ENCODE measurements at regions not wholly inside any gene's neighbourhood (a gene's known extent, or its start where the extent isn't known, plus 50 kb on each side); places are given as distances from the start of the nearest gene placed in this dataset.

- 70% methylated on average over 4 of the region's 4 CpGs for WGBS
- Histone ChIP-seq H3K9me3 (ENCODE audit: control insufficient read depth in 4 of 4, low read length in 3 of 4) (peaks cover 0 to 2% (median under 1%) of the 10 kb centered on the region in 4 donors), H3K4me1 (ENCODE audit: control insufficient read depth in 4 of 4, insufficient read depth in 4 of 4, low read length in 3 of 4) (no peaks in the 10 kb centered on the region), H3K27ac (ENCODE audit: low read depth in 1 of 2, low read length in 2 of 2) (no peak overlapping the region), H3K36me3 (ENCODE audit: control insufficient read depth in 4 of 4, insufficient read depth in 3 of 4, low read depth in 1 of 4, low read length in 3 of 4) (no peaks in the 10 kb centered on the region), H3K27me3 (ENCODE audit: control insufficient read depth in 4 of 4, insufficient read depth in 4 of 4, low read length in 3 of 4) (peaks cover 0 to 2% (median 0%) of the 10 kb centered on the region in 4 donors), H3K9ac (ENCODE audit: low read depth in 1 of 2, low read length in 2 of 2) (no peak overlapping the region), H3K4me3 (ENCODE audit: low read depth in 1 of 3, low read length in 3 of 3) (no peak overlapping the region)
- DNase-seq (ENCODE audit: low spot score) = no peak
- TF ChIP-seq FOXA2 (IDR thresholded peaks at IDR 0.05) = no peak
- TF ChIP-seq ZBTB33 (IDR thresholded peaks at IDR 0.05) = no peak
- TF ChIP-seq TAF1 (conservative IDR thresholded peaks at IDR 0.05) = no peak
- TF ChIP-seq FOXA1 (IDR thresholded peaks at IDR 0.05) = no peak
- no peak for TF ChIP-seq GABPA (IDR thresholded peaks at IDR 0.05 in 1 of 2, conservative IDR thresholded peaks at IDR 0.05 in 1 of 2)
- TF ChIP-seq EGR1 (IDR thresholded peaks at IDR 0.05; ENCODE audit: low read depth in 2 of 2) = no peak
- no peak for TF ChIP-seq HNF4A (conservative IDR thresholded peaks at IDR 0.05)
- TF ChIP-seq RXRA (IDR thresholded peaks at IDR 0.05) = no peak
- TF ChIP-seq SP1 (IDR thresholded peaks at IDR 0.05) = no peak
- TF ChIP-seq JUND (IDR thresholded peaks at IDR 0.05) = no peak
- TF ChIP-seq MAX (IDR thresholded peaks at IDR 0.05) = no peak
- TF ChIP-seq ATF3 (IDR thresholded peaks at IDR 0.05) = no peak
- no peak for TF ChIP-seq YY1 (IDR thresholded peaks at IDR 0.05)
- TF ChIP-seq NR2F2 (IDR thresholded peaks at IDR 0.05) = no peak
- TF ChIP-seq CTCF (IDR thresholded peaks at IDR 0.05; ENCODE audit: low read depth, low read length, missing input control) = no peak
- no peak for TF ChIP-seq RAD21 (IDR thresholded peaks at IDR 0.05)
Measured at GRCh38 chr18:37674570-37674969, 109.0 kb upstream of the CELF4 start.

GRCh38 chr18:37673671-37674070 is 108.1 kb upstream of the CELF4 start:
- no peak overlapping the region for H3K27ac ChIP-seq (ENCODE audit: low read depth in 1 of 2, low read length in 2 of 2)
- peaks cover 0 to 2% (median 0%) of the 10 kb centered on the region in 4 donors for H3K27me3 ChIP-seq (ENCODE audit: control insufficient read depth in 4 of 4, insufficient read depth in 4 of 4, low read length in 3 of 4)
- TF ChIP-seq SP1 (IDR thresholded peaks at IDR 0.05) = no peak
- no peak for TF ChIP-seq JUND (IDR thresholded peaks at IDR 0.05)
- no peak for TF ChIP-seq FOXA1 (IDR thresholded peaks at IDR 0.05)
- no peak for TF ChIP-seq RXRA (IDR thresholded peaks at IDR 0.05)
- TF ChIP-seq CTCF (IDR thresholded peaks at IDR 0.05; ENCODE audit: low read depth, low read length, missing input control) = no peak
- no peak for TF ChIP-seq ZBTB33 (IDR thresholded peaks at IDR 0.05)
- no peak for TF ChIP-seq HNF4G (IDR thresholded peaks at IDR 0.05)
- no peak for TF ChIP-seq ATF3 (IDR thresholded peaks at IDR 0.05)
- TF ChIP-seq EGR1 (IDR thresholded peaks at IDR 0.05; ENCODE audit: low read depth in 2 of 2) = no peak
- no peak for TF ChIP-seq FOXA2 (IDR thresholded peaks at IDR 0.05)
- no peak for TF ChIP-seq REST (IDR thresholded peaks at IDR 0.05)
- no peak for TF ChIP-seq MAX (IDR thresholded peaks at IDR 0.05)
- no peak for TF ChIP-seq GABPA (IDR thresholded peaks at IDR 0.05 in 1 of 2, conservative IDR thresholded peaks at IDR 0.05 in 1 of 2)
- TF ChIP-seq RAD21 (IDR thresholded peaks at IDR 0.05) = no peak
- H3K9me3 ChIP-seq (ENCODE audit: control insufficient read depth in 4 of 4, low read length in 3 of 4) = peaks cover 0 to 2% (median under 1%) of the 10 kb centered on the region in 4 donors
- H3K4me1 ChIP-seq (ENCODE audit: control insufficient read depth in 4 of 4, insufficient read depth in 4 of 4, low read length in 3 of 4) = no peaks in the 10 kb centered on the region
- no peak overlapping the region for H3K4me3 ChIP-seq (ENCODE audit: low read depth in 1 of 3, low read length in 3 of 3)
- H3K36me3 ChIP-seq (ENCODE audit: control insufficient read depth in 4 of 4, insufficient read depth in 3 of 4, low read depth in 1 of 4, low read length in 3 of 4) = no peaks in the 10 kb centered on the region
- 65% methylated on average over 9 of the region's 9 CpGs for WGBS
- no peak overlapping the region for H3K9ac ChIP-seq (ENCODE audit: low read depth in 1 of 2, low read length in 2 of 2)
- no peak for DNase-seq (ENCODE audit: low spot score)

Measured in liver (tissue), 8 donors.